SK-N-SH (cell line): ENCODE measurements at regions not wholly inside any gene's neighbourhood (a gene's known extent, or its start where the extent isn't known, plus 50 kb on each side); places are given as distances from the start of the nearest gene placed in this dataset.

Experiments used
- CTCF ChIA-PET: fragments of 300-600, 350-600 bp; formaldehyde crosslinking; extraction: SDS; loops from one replicate; lab custom pipeline; 2021; lab: Yijun Ruan, JAX
- POLR2A ChIA-PET: fragments of 350-600 bp; sonication (Branson Sonifier 250); formaldehyde crosslinking; extraction: SDS; loops from one replicate; lab custom pipeline; 2020; ENCODE audit warnings: antibody characterized with exemption, inconsistent platforms; lab: Yijun Ruan, JAX
- DNase-seq: peaks from one replicate; pipeline ENCODE4 v3.0.0; 2012
- H2AFZ ChIP-seq: fragments of 200-600 bp; sonication (generic); 2 replicates; pipeline ENCODE4 v1.8.1; 2016; ENCODE audit warnings: antibody characterized with exemption, mild to moderate bottlenecking, low read depth
- H3F3A ChIP-seq: fragments of 200-600 bp; sonication (generic); replicated peaks from 2 replicates; pipeline ENCODE3; 2016; ENCODE audit warnings: antibody characterized with exemption, mild to moderate bottlenecking; ENCODE audit not compliant: insufficient read depth
- H3K27ac ChIP-seq, 2 experiments: fragments of 200-500 bp in 1 of 2; fragments of 200-600 bp in 1 of 2; sonication (Bioruptor generic) in 1 of 2; sonication (generic), shearing (Covaris generic) in 1 of 2; 2 replicates each; pipeline versions ENCODE4 v1.5.1 to v1.6.1; 2014 to 2016; ENCODE audit warnings: low read depth in 2 of 2, inconsistent platforms in 1 of 2, low read length in 1 of 2, mild to moderate bottlenecking in 1 of 2, mixed read lengths in 1 of 2
- H3K27me3 ChIP-seq: fragments of 200-600 bp; sonication (generic), shearing (Covaris generic); 2 replicates; pipeline ENCODE4 v1.6.1; 2016; ENCODE audit warnings: mixed run types; ENCODE audit not compliant: insufficient read depth
- H3K36me3 ChIP-seq, 2 experiments: fragments of 200-500 bp in 1 of 2; fragments of 200-600 bp in 1 of 2; sonication (Bioruptor generic) in 1 of 2; sonication (generic) in 1 of 2; replicated peaks in 1 of 2; 2 replicates each; pipeline versions ENCODE3 to v1.5.1; 2014 to 2016; ENCODE audit warnings: low read length in 1 of 2, mild to moderate bottlenecking in 1 of 2; ENCODE audit not compliant: insufficient read depth in 2 of 2, control insufficient read depth in 1 of 2
- H3K4me1 ChIP-seq, 2 experiments: fragments of 200-500 bp in 1 of 2; fragments of 200-600 bp in 1 of 2; sonication (Bioruptor generic) in 1 of 2; sonication (generic), shearing (Covaris generic) in 1 of 2; 2 replicates each; pipeline versions ENCODE4 v1.5.1 to v1.6.1; 2014 to 2016; ENCODE audit warnings: low read depth in 1 of 2, low read length in 1 of 2, mixed run types in 1 of 2; ENCODE audit not compliant: insufficient read depth in 2 of 2, control insufficient read depth in 1 of 2
- H3K4me2 ChIP-seq: fragments of 200-600 bp; sonication (generic), shearing (Covaris generic); 2 replicates; pipeline ENCODE4 v1.6.1; 2017; ENCODE audit warnings: mixed run types
- H3K4me3 ChIP-seq, 2 experiments: fragments of 200-500 bp in 1 of 2; fragments of 200-600 bp in 1 of 2; sonication (Bioruptor generic) in 1 of 2; sonication (generic), shearing (Covaris generic) in 1 of 2; 2 replicates each; pipeline versions ENCODE4 v1.5.1 to v1.8.1; 2014 to 2016; ENCODE audit warnings: low read depth in 2 of 2, inconsistent platforms in 1 of 2, low read length in 1 of 2, mild to moderate bottlenecking in 1 of 2, mixed read lengths in 1 of 2, moderate library complexity in 1 of 2
- H3K79me2 ChIP-seq: fragments of 200-600 bp; sonication (generic); 2 replicates; pipeline ENCODE4 v1.8.1; 2017; ENCODE audit warnings: mild to moderate bottlenecking; ENCODE audit not compliant: insufficient read depth
- H3K9ac ChIP-seq: fragments of 200-600 bp; sonication (generic); 2 replicates; pipeline ENCODE4 v1.6.1; 2017; ENCODE audit warnings: mixed run types
- H3K9me2 ChIP-seq: fragments of 200-600 bp; sonication (generic); 2 replicates; pipeline ENCODE4 v1.6.1; 2017; ENCODE audit warnings: mixed run types
- H3K9me3 ChIP-seq: fragments of 200-600 bp; sonication (generic); 2 replicates; pipeline ENCODE4 v1.6.1; 2017; ENCODE audit warnings: mixed run types, mild to moderate bottlenecking, moderate library complexity
- H4K20me1 ChIP-seq: fragments of 200-600 bp; sonication (generic); 2 replicates; pipeline ENCODE4 v1.6.1; 2017; ENCODE audit warnings: mild to moderate bottlenecking, mixed run types; ENCODE audit not compliant: insufficient read depth
- FOXJ3 ChIP-seq: sonication (generic); formaldehyde crosslinking; IDR thresholded peaks from 2 replicates; pipeline ENCODE4 v1.5.1; 2020; ENCODE audit warnings: mild to moderate bottlenecking, missing genetic modification reagents
- GABPA ChIP-seq: IDR thresholded peaks from 2 replicates; pipeline ENCODE4 v1.4.0; 2012; ENCODE audit warnings: low read depth, mild to moderate bottlenecking
- MXI1 ChIP-seq: IDR thresholded peaks from 2 replicates; pipeline ENCODE4 v1.6.1; 2012; ENCODE audit warnings: mild to moderate bottlenecking, low read depth, low read length, improper control_type of control experiment
- RAD21 ChIP-seq: IDR thresholded peaks from 2 replicates; pipeline ENCODE4 v1.6.1; 2012; ENCODE audit warnings: mild to moderate bottlenecking, low read length
- RCOR1 ChIP-seq: fragments of 150-350 bp; IDR thresholded peaks from 2 replicates; pipeline ENCODE4 v1.6.1; 2017; ENCODE audit warnings: antibody characterized with exemption, low read length
- RFX5 ChIP-seq: IDR thresholded peaks from 2 replicates; pipeline ENCODE4 v1.6.1; 2012; ENCODE audit warnings: mild to moderate bottlenecking, improper control_type of control experiment, low read length
- RXRA ChIP-seq: IDR thresholded peaks from 2 replicates; pipeline ENCODE4 v1.4.0; 2012; ENCODE audit warnings: low read depth, mild to moderate bottlenecking, borderline replicate concordance
- SIN3A ChIP-seq: IDR thresholded peaks from 2 replicates; pipeline ENCODE4 v1.6.1; 2012; ENCODE audit warnings: low read depth, mild to moderate bottlenecking, low read length, moderate library complexity, borderline replicate concordance
- TAF1 ChIP-seq: IDR thresholded peaks from 2 replicates; pipeline ENCODE4 v1.6.1; 2012; ENCODE audit warnings: low read depth, mild to moderate bottlenecking, low read length, moderate library complexity, borderline replicate concordance
- USF2 ChIP-seq: fragments of 150-350 bp; IDR thresholded peaks from 2 replicates; pipeline ENCODE4 v1.6.1; 2017; ENCODE audit warnings: antibody characterized with exemption, low read length, low read depth, borderline replicate concordance
- YY1 ChIP-seq: IDR thresholded peaks from 2 replicates; pipeline ENCODE4 v1.4.0; 2012; ENCODE audit warnings: low read depth, mild to moderate bottlenecking
- WGBS: methylation state at CpG from one replicate; pipeline ENCODE4 v1.1.6; 2017; ENCODE audit warnings: low lambda C conversion rate; 5-methylcytosine and 5-hydroxymethylcytosine counted together
- TF ChIP-seq, protein P1 (sequence below): IDR thresholded peaks from 2 replicates; pipeline ENCODE4 v1.4.0; 2012; ENCODE audit warnings: low read depth, borderline replicate concordance
- TF ChIP-seq, protein P2 (sequence below): IDR thresholded peaks from 2 replicates; pipeline ENCODE4 v1.6.1; 2012; ENCODE audit warnings: mild to moderate bottlenecking, low read depth, low read length, moderate library complexity

GRCh38 chr2:146730882-146731281 is 1113.9 kb upstream of the ACVR2A start:
- Histone ChIP-seq H4K20me1 (no peaks in the 10 kb centered on the region), H3K27me3 (no peaks in the 10 kb centered on the region), H3K9me3 (no peaks in the 10 kb centered on the region), H2AFZ (no peak overlapping the region), H3F3A (no peaks in the 10 kb centered on the region), H3K27ac (no peak overlapping the region), H3K4me3 (no peak overlapping the region), H3K9me2 (no peaks in the 10 kb centered on the region), H3K4me1 (no peaks in the 10 kb centered on the region), H3K79me2 (no peaks in the 10 kb centered on the region), H3K36me3 (no peaks in the 10 kb centered on the region), H3K9ac (no peak overlapping the region), H3K4me2 (no peak overlapping the region)
- TF ChIP-seq RCOR1 (no peak), FOXJ3 (no peak), MXI1 (no peak), SIN3A (no peak), YY1 (no peak), USF2 (no peak), GABPA (no peak), RAD21 (no peak), RXRA (no peak), TAF1 (no peak), RFX5 (no peak)
- TF ChIP-seq, protein P1, sequence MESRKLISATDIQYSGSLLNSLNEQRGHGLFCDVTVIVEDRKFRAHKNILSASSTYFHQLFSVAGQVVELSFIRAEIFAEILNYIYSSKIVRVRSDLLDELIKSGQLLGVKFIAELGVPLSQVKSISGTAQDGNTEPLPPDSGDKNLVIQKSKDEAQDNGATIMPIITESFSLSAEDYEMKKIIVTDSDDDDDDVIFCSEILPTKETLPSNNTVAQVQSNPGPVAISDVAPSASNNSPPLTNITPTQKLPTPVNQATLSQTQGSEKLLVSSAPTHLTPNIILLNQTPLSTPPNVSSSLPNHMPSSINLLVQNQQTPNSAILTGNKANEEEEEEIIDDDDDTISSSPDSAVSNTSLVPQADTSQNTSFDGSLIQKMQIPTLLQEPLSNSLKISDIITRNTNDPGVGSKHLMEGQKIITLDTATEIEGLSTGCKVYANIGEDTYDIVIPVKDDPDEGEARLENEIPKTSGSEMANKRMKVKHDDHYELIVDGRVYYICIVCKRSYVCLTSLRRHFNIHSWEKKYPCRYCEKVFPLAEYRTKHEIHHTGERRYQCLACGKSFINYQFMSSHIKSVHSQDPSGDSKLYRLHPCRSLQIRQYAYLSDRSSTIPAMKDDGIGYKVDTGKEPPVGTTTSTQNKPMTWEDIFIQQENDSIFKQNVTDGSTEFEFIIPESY, result no peak
- TF ChIP-seq, protein P2, sequence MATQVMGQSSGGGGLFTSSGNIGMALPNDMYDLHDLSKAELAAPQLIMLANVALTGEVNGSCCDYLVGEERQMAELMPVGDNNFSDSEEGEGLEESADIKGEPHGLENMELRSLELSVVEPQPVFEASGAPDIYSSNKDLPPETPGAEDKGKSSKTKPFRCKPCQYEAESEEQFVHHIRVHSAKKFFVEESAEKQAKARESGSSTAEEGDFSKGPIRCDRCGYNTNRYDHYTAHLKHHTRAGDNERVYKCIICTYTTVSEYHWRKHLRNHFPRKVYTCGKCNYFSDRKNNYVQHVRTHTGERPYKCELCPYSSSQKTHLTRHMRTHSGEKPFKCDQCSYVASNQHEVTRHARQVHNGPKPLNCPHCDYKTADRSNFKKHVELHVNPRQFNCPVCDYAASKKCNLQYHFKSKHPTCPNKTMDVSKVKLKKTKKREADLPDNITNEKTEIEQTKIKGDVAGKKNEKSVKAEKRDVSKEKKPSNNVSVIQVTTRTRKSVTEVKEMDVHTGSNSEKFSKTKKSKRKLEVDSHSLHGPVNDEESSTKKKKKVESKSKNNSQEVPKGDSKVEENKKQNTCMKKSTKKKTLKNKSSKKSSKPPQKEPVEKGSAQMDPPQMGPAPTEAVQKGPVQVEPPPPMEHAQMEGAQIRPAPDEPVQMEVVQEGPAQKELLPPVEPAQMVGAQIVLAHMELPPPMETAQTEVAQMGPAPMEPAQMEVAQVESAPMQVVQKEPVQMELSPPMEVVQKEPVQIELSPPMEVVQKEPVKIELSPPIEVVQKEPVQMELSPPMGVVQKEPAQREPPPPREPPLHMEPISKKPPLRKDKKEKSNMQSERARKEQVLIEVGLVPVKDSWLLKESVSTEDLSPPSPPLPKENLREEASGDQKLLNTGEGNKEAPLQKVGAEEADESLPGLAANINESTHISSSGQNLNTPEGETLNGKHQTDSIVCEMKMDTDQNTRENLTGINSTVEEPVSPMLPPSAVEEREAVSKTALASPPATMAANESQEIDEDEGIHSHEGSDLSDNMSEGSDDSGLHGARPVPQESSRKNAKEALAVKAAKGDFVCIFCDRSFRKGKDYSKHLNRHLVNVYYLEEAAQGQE, result no peak
- ChIA-PET CTCF (no interaction called here), POLR2A (no interaction called here)
- DNase-seq, result no peak
- WGBS, result 86% methylated on average over 1 of the region's 1 CpG
